Nucleus accumbens (tissue), 56 donors: ENCODE measurements at regions not wholly inside any gene's neighbourhood (a gene's known extent, or its start where the extent isn't known, plus 50 kb on each side); places are given as distances from the start of the nearest gene placed in this dataset.
"Not testable (repeated sequence)": the region's sequence is repeated elsewhere in the genome, so short reads cannot be mapped to it uniquely, and the experiment has no call there.

ENCODE experiments used
- DNase-seq, 56 donors: peaks; one replicate each; lab custom pipeline; 2025; lab: John Stamatoyannopoulos, UW

DNA sequence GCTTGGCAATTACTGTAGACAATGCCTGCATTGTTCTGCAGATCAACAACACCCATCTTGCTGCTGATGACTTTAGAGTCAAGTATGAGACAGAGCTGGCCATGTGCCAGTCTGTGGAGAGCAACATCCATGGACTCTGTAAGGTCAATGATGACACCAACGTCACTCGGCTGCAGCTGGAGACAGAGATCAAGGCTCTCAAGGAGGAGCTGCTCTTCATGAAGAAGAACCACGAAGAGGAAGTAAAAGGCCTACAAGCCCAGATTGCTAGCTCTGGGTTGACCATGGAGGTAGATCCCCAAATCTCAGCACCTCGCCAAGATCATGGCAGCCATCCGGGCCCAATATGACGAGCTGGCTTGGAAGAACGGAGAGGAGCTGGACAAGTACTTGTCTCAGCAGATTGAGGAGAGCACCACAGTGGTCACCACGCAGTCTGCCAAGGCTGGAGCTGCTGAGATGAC is 69.4 kb upstream of the RTL6 start:
- DNase-seq, result not testable (repeated sequence)

DNA sequence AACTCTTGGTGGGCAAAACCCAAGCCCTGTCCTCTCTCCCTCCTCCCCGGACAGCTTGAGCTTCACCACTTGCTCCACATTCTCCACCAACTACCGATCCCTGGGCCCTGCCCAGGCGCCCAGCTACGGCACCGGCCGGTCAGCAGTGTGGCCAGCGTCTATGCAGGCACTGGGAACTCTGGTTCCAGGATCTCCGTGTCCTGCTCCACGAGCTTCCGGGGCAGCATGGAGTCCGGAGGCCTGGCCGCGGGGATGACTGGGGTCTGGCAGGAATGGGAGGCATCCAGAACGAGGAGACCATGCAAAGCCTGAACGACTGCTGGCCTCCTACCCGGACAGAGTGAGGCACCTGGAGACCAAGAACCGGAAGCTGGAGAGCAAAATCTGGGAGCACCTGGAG is 68.9 kb upstream of the RTL6 start:
- DNase-seq, result no peak

DNA sequence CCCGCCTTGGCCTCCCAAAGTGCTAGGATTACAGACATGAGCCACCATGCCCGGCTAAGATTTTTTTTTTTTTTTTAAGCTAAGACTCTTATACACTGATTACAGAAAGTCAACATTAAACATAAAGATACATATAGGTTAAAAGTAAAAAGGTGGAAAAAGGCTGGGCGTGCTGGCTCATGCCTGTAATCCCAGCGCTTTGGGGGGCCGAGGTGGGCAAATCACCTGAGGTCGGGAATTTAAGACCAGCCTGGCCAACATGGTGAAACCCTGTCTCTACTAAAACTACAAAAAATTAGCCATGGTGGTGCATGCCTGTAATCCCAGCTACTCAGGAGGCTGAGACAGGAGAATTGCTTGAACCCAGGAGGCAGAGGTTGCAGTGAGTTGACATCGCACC is 64.6 kb upstream of the RTL6 start:
- not testable (repeated sequence) for DNase-seq

DNA sequence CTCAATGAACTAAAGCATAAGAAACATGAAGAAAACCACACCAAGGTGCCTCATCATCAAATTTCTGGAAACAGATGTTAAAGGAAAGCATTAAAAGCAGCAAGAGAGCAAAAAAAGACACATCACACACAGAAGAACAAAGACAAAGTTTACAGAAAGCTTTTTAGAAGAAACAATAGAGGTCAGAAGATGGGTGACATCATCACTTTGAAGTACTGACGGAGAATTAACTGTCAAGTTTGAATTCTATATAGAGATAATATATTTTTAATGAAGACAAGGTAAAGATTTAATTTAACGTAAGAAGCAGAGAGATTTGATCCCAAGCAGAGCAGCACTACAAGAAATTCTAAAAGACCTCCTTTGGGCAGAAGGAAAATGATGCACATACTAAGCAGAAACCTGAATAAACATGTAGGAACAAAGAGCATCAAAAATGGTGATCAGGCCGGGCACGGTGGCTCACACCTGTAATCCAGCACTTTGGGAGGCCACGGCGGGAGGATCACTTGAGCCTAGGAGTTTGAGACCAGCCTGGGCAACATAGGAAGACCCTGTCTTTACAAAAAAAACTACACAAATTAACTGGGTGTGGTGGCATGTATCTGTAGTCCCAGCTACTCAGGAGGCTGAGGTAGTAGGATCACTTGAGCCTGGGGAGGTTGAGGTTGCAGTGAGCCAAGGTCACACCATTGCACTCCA is 63.3 kb upstream of the RTL6 start:
- DNase-seq, result no peak

DNA sequence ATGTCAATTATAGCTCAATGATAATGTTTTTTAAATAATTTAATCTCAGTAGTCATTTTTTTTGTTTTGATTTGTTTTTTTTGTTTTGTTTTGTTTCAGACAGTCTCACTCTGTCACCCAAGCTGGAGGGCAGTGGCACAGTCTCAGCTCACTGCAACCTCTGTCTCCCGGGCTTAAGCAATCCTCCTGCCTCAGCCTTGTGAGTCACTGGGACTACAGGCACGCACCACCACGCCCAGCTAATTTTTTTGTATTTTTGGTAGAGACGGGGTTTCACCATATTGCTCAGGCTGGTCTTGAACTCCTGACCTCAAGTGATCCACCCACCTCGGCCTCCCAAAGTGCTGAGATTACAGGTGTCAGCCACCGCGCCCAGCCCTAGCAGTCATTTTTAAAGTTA is 60.6 kb upstream of the RTL6 start:
- not testable (repeated sequence) for DNase-seq

DNA sequence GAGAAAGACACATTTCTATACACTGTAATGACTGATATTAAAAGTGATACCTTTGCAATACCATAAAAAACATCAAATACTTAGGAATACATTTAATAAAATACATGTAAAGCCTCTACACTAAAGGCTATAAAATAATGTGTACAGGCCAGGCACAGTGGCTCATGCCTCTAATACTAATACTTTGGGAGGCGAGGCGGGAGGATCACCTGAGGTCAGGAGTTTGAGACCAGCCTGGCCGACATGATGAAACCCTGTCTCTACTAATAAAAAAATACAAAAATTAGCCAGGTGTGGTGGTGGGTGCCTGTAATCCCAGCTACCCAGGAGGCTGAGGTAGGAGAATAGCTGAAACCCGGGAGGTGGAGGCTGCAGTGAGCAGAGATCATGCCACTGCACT is 59.8 kb upstream of the RTL6 start:
- not testable (repeated sequence) for DNase-seq

DNA sequence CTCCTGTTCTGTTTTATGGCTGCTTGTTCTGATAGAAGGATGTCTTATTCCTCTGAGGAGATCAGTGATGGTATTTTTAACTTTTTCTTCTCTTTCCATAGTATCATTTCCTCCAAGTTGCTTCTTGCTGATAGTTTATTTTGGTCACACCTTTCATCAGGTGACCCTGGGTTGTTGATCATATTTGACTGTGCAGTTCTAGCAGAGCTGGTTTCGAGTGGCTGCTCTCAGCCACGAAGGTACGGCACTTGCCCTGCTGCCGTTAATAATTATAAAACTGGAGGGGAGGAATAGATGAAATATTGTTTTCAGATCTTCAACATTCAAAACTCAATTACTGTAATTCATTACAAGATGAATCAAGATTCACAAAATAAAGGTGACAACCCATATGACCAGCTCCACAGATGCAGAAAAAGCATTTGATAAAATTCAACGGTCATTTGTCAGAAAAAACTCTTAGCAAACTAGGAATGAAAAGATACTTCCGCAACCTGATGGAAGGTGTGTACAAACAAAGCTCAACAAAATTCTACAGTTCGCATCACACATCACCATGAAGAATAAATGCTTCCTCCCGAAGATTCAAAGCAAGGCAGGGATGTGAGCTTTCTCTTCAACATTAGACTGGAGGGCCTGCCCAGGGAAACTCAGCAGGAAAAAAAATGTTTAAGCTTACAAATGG is 59.2 kb upstream of the RTL6 start:
- no peak for DNase-seq

DNA sequence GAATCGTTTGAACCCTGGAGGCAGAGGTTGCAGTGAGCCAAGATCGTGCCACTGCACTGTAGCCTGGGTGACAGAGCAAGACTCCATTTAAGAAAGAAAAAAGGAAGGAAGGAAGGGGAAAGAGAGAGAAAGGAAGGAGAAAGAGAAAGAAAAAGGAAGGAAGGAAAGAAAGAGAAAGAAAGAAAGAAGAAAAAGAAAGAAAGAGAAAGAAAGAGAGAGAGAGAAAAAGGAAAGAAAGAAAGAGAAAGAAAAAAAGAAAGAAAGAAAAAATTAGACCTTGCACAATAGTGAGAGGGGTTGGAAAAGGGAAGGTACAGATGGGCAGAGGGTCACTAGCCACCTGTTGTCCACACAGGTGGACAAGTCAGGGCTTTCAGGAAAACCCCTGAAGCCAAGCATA is 57.6 kb upstream of the RTL6 start:
- no peak for DNase-seq

DNA sequence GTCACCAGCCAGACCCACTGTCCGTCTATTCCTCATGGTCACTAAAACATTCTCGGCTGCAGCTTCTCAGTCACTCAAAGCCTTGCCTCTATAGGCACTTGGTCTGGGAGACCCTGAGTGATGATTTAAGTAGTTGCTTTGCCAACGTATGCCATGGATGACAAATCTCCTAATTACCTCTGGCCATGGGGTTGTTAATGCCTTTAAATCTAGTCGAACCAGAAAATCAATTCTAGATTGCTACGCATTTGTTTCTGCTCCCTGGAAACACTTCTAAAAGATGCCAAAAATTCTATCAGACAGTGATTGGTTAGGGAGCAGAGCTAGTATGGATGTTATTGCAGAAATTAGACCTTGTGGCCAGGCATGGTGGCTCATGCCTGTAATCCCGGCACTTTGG is 57.0 kb upstream of the RTL6 start:
- no peak for DNase-seq

DNA sequence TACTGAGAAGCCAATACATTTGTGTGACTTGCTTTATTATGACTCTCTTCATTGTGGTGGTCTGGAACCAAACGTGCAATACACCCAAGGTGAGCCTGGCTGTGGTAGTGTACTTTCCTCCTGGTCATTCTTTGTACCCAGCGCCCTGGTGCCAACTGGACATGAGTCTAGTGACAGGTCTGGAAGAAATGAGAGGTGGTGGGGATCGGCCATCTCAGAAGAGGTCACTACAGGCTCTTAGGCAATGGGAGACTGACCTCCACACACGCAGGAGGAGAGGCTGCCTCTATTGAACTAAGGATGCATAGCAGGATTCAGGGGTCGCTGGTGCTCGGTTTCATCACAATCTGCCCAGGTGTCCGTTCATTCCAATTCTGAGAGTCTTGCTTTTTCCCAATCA is 56.4 kb upstream of the RTL6 start:
- no peak for DNase-seq

DNA sequence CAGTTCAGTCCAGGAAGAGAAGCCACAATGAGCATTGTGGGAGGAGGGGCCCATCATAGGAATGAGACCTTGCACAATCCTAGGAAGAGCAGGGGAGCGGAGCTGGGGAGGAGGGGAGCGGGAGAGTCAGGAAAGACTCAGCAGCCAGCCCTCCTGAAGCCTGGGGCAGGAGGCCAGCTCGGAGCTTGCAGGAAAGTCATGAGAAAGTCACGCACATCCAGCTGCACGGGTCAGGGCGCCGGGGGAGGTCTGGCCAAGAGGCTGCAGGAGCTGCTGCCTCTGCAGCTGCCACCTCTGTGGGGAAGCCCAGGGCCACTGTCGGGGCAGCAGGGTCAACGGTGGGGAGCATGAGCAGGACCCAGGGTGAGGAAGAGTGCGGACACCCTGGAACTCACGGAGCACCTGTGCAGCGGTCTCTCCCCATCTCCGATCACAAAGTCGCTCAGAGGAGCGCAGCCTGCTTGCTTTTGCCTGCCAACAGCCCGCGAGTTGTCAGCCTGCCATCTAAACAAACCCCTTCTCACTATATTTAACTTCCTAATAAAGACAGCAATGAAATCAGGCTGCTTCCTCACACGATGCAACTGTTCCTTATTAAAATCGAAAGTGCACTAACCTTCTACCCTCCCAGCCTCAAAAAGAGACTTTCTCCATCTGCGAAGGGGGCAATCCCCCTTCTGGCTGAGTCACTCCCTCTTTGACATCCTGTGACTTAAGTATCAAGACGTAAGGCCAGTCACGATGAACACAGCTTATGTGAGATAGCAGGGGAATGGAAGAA is 52.9 kb upstream of the RTL6 start:
- DNase-seq, result peak in 1 of 56 donors; percentile 3

DNA sequence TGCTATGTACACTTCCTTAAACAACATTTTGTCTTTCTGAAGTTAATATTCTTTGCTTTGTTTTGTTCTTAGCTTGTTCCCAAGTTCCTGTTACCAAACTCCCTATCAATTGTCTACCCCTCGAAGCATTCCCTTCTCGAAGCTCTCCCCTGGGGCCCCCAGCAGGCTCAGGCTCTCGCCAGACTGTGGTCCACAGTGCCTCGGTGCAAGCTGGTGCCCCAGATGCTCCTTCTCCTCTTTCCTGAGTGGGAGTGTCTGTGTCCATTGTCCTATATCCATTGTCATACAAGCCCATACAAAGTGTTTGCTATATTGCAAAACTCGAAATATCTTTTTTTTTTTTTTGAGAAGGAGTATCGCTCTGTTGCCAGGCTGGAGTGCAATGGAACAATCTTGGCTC is 51.7 kb upstream of the RTL6 start:
- no peak for DNase-seq

DNA sequence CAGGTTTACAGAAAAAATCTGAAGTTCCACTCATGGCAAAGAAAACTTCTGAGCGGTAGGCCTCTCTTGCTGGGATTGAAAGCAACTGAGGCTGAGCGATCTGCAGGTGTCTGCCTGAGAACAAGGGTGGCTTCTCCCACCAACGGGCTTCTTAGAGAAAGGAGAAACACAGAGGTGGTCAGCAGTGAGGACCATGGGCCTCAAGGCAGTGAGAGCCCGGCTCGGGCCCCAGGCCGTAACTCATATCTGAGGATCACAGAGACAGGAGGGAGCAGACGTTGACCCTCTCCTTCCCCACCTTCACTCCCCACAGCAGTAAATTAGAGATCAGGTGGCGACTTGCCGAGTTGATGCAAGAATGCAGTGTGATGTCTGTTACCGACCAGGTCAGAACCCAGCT is 50.9 kb upstream of the RTL6 start:
- no peak for DNase-seq
